ENCODE measurements at regions not wholly inside any gene's neighbourhood (a gene's known extent, or its start where the extent isn't known, plus 50 kb on each side); places are given as distances from the start of the nearest gene placed in this dataset.

DNA sequence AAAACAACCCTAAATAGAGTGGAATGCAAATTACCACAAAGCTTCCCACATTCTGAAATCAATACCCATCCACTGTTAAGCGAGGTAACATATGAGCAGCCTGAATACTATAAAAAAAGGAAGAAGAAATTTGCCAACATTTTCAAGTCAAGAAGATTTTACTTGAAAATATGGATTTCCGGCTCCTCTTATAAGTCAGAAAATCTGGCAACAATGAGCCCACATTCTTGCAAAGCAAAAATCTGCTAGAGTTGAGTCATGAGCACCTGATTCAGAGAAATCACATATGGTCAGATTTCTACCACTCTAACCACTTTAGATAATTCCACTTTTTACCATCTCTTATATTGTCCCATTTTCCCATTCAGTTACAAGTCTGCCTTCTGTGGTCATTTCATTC, 395.7 kb downstream of the DTHD1 start:
- intact Hi-C loops (cut with DNase I): no loop called here
- Histone ChIP-seq H3K9me3 (no peaks in the 10 kb centered on the region), H3K36me3 (no peaks in the 10 kb centered on the region), H3K27me3 (no peaks in the 10 kb centered on the region), H3K4me1 (ENCODE audit: insufficient read depth) (no peaks in the 10 kb centered on the region), H3K27ac (no peak overlapping the region), H3K4me3 (no peak overlapping the region)
- no peak for DNase-seq
- TF ChIP-seq, protein P1, sequence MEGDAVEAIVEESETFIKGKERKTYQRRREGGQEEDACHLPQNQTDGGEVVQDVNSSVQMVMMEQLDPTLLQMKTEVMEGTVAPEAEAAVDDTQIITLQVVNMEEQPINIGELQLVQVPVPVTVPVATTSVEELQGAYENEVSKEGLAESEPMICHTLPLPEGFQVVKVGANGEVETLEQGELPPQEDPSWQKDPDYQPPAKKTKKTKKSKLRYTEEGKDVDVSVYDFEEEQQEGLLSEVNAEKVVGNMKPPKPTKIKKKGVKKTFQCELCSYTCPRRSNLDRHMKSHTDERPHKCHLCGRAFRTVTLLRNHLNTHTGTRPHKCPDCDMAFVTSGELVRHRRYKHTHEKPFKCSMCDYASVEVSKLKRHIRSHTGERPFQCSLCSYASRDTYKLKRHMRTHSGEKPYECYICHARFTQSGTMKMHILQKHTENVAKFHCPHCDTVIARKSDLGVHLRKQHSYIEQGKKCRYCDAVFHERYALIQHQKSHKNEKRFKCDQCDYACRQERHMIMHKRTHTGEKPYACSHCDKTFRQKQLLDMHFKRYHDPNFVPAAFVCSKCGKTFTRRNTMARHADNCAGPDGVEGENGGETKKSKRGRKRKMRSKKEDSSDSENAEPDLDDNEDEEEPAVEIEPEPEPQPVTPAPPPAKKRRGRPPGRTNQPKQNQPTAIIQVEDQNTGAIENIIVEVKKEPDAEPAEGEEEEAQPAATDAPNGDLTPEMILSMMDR (IDR thresholded peaks at IDR 0.05): no peak
- TF ChIP-seq POLR2A (IDR thresholded peaks at IDR 0.05) (no peak), EP300 (IDR thresholded peaks at IDR 0.05) (no peak)
- 74 to 80% (median 77%) methylated on average over 2 of the region's 2 CpGs for WGBS, 3 donors

DNA sequence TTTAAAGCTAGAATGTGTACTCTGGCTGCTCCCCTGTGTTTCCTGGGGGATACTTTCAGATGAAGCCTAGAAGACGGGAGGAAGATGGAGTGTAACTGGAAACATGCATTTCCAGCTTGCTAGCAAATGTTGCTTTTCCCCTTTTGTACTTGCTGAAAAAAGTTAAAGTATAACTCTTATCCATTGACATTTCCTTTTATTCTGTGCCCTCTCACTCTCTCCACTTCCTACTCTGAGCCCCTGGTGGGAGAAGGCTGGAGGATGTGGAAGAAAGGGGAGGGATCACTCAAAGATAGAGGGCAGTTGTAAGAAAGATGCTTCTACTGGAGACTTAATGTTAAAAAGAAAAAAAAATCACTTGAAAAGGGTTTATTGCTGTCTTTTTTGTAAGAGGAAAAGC, 396.5 kb downstream of the DTHD1 start:
- no peaks in the 10 kb centered on the region for H3K36me3 ChIP-seq
- TF ChIP-seq, protein P1 (IDR thresholded peaks at IDR 0.05): no peak
- TF ChIP-seq EP300 (IDR thresholded peaks at IDR 0.05) (no peak), POLR2A (IDR thresholded peaks at IDR 0.05) (no peak)
- WGBS, 3 donors: 32 to 38% (median 34%) methylated on average over 1 of the region's 1 CpG
- H3K27me3 ChIP-seq: no peaks in the 10 kb centered on the region
- H3K4me1 ChIP-seq (ENCODE audit: insufficient read depth): no peaks in the 10 kb centered on the region
- H3K4me3 ChIP-seq: no peak overlapping the region
- intact Hi-C loops (cut with DNase I): no loop called here
- H3K27ac ChIP-seq: no peak overlapping the region
- no peak for DNase-seq
- H3K9me3 ChIP-seq: no peaks in the 10 kb centered on the region

DNA sequence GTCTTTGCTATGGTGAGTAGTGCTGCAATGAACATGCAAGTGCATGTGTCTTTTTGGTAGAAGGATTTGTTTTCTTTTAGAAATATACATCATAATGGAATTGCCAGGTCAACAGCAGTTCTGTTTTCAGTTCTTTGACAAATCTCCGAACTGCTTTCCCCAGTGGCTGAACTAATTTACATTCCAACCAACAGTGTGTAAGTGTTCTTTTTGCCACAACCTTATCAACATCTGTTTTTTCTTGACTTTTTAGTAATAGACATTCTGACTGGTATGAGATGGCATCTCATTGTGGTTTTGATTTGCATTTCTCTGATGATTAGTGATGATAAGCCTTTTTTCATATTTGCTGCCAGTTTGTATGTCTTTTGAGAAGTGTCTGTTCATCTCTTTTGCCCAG, 406.3 kb downstream of the DTHD1 start:
- Histone ChIP-seq H3K4me3 (no peak overlapping the region), H3K27ac (no peak overlapping the region), H3K9me3 (no peaks in the 10 kb centered on the region), H3K27me3 (no peaks in the 10 kb centered on the region), H3K4me1 (ENCODE audit: insufficient read depth) (no peaks in the 10 kb centered on the region), H3K36me3 (no peaks in the 10 kb centered on the region)
- no peak for DNase-seq
- 57 to 82% (median 80%) methylated on average over 1 of the region's 1 CpG for WGBS, 3 donors
- TF ChIP-seq, protein P1 (IDR thresholded peaks at IDR 0.05): no peak
- TF ChIP-seq POLR2A (IDR thresholded peaks at IDR 0.05) (no peak), EP300 (IDR thresholded peaks at IDR 0.05) (no peak)
- intact Hi-C loops (cut with DNase I): no loop called here

DNA sequence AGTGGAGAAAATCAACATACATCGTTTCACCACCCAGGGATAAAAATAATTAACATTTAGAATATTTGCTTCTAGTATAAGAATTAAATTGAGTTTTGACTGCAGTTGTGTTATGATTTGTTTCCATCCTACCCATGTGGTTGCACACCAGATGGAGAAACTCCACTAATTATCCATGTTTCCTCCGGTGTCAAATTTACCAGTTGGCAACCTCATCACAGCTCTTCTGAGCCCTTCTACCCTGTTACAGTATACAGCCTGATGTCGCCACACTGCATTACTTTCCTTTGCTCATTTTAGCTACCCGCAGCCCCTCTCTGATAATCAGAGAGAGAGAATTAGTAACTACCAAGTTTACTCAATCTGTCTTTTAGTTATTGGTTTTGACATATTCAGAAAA, 411.2 kb downstream of the DTHD1 start:
- Histone ChIP-seq H3K27me3 (no peaks in the 10 kb centered on the region), H3K9me3 (no peaks in the 10 kb centered on the region), H3K27ac (no peak overlapping the region), H3K4me3 (no peak overlapping the region), H3K4me1 (ENCODE audit: insufficient read depth) (no peaks in the 10 kb centered on the region), H3K36me3 (no peaks in the 10 kb centered on the region)
- TF ChIP-seq, protein P1 (IDR thresholded peaks at IDR 0.05): no peak
- TF ChIP-seq POLR2A (IDR thresholded peaks at IDR 0.05): no peak
- TF ChIP-seq EP300 (IDR thresholded peaks at IDR 0.05): no peak
- no peak for DNase-seq
- intact Hi-C loops (cut with DNase I): no loop called here
- 82 to 85% (median 83%) methylated on average over 4 of the region's 4 CpGs for WGBS, 3 donors

DNA sequence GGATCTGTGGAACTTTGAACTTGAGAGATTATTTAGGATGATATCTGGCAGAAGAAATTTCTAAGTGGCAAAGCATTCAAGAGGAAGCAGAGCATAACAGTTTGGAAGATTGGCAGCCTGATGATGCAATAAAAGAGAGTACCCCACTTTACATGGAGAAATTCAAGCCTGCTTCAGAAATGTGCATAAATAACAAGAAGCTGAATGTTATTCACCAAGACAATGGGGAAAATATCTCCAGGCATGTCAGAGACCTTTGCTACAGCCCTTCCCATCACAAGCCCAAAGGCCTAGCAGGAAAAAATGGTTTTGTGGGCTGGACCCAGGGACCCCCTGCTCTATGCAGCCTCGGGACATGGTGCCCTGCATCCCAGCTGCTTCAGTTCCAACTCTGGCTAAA, 420.8 kb downstream of the DTHD1 start:
- no peaks in the 10 kb centered on the region for H3K36me3 ChIP-seq
- no peaks in the 10 kb centered on the region for H3K9me3 ChIP-seq
- no peaks in the 10 kb centered on the region for H3K27me3 ChIP-seq
- no peak for DNase-seq
- H3K27ac ChIP-seq: no peak overlapping the region
- 61 to 84% (median 74%) methylated on average over 1 of the region's 1 CpG for WGBS, 3 donors
- intact Hi-C loops (cut with DNase I): no loop called here
- TF ChIP-seq POLR2A (IDR thresholded peaks at IDR 0.05): no peak
- TF ChIP-seq, protein P1 (IDR thresholded peaks at IDR 0.05): no peak
- TF ChIP-seq EP300 (IDR thresholded peaks at IDR 0.05): no peak
- H3K4me1 ChIP-seq (ENCODE audit: insufficient read depth): no peaks in the 10 kb centered on the region
- no peak overlapping the region for H3K4me3 ChIP-seq

All from ovary (tissue), 7 donors.